CD14-positive monocyte (primary cell): ENCODE measurements at regions not wholly inside any gene's neighbourhood (a gene's known extent, or its start where the extent isn't known, plus 50 kb on each side); places are given as distances from the start of the nearest gene placed in this dataset.

ENCODE experiments used
- DNase-seq, 3 donors: peaks; one replicate each; pipeline ENCODE4 v3.0.0-alpha.2; 2011 to 2022
- H2AFZ ChIP-seq: 2 replicates; pipeline ENCODE4 v1.6.0; 2012; ENCODE audit warnings: mild to moderate bottlenecking, low read depth, low read length, inconsistent platforms; ENCODE audit not compliant: insufficient read depth, poor library complexity, severe bottlenecking
- H3K27ac ChIP-seq, 2 donors: 1 replicate in 1 of 2; 2 replicates in 1 of 2; pipeline ENCODE4 v1.5.1; 2012 to 2013; ENCODE audit warnings: low read length in 2 of 2, control low read depth in 1 of 2, inconsistent platforms in 1 of 2, low read depth in 1 of 2, mild to moderate bottlenecking in 1 of 2
- H3K27me3 ChIP-seq, 2 donors: one replicate each; pipeline versions ENCODE4 v1.6.0 to v1.6.1; 2011 to 2013; ENCODE audit warnings: low read length in 2 of 2; ENCODE audit not compliant: control insufficient read depth in 2 of 2, insufficient read depth in 2 of 2
- H3K36me3 ChIP-seq, 2 donors: replicated peaks in 1 of 2; 1 replicate in 1 of 2; 2 replicates in 1 of 2; pipeline versions ENCODE4 v1.5.1 to v1.6.1; 2012 to 2013; ENCODE audit warnings: low read length in 2 of 2, control low read depth in 1 of 2, inconsistent platforms in 1 of 2, mild to moderate bottlenecking in 1 of 2; ENCODE audit not compliant: insufficient read depth in 2 of 2, control insufficient read depth in 1 of 2
- H3K4me1 ChIP-seq, 2 donors: 1 replicate in 1 of 2; 2 replicates in 1 of 2; pipeline versions ENCODE4 v1.5.1 to v1.6.1; 2012 to 2013; ENCODE audit warnings: low read length in 2 of 2, control low read depth in 1 of 2, inconsistent platforms in 1 of 2, mild to moderate bottlenecking in 1 of 2, moderate library complexity in 1 of 2; ENCODE audit not compliant: insufficient read depth in 2 of 2, control insufficient read depth in 1 of 2
- H3K4me2 ChIP-seq: replicated peaks from 2 replicates; pipeline ENCODE3; 2012; ENCODE audit warnings: low read length, moderate library complexity, mild to moderate bottlenecking; ENCODE audit not compliant: poor library complexity, severe bottlenecking; ENCODE audit errors: extremely low read depth
- H3K4me3 ChIP-seq, 3 experiments: fragments of 200-600 bp in 1 of 3; sonication (generic) in 1 of 3; replicated peaks in 1 of 3; 1 replicate in 2 of 3; 2 replicates in 1 of 3; pipeline ENCODE4 v1.5.1; 2011 to 2013; ENCODE audit warnings: low read length in 3 of 3, mild to moderate bottlenecking in 3 of 3, control low read depth in 2 of 3, low read depth in 2 of 3, inconsistent platforms in 1 of 3, moderate library complexity in 1 of 3
- H3K79me2 ChIP-seq: 2 replicates; pipeline ENCODE4 v1.6.0; 2012; ENCODE audit warnings: mild to moderate bottlenecking, control low read depth, inconsistent platforms, low read length, moderate library complexity; ENCODE audit not compliant: insufficient read depth
- H3K9ac ChIP-seq: 2 replicates; pipeline ENCODE4 v1.6.0; 2017; ENCODE audit warnings: low read length, mild to moderate bottlenecking; ENCODE audit not compliant: insufficient read depth, poor library complexity, severe bottlenecking
- H3K9me3 ChIP-seq, 2 donors: replicated peaks in 1 of 2; 1 replicate in 1 of 2; 2 replicates in 1 of 2; pipeline versions ENCODE4 v1.5.1 to v1.6.1; 2012 to 2013; ENCODE audit warnings: low read length in 2 of 2, control low read depth in 1 of 2; ENCODE audit not compliant: control insufficient read depth in 1 of 2, insufficient read depth in 1 of 2
- H4K20me1 ChIP-seq: 2 replicates; pipeline ENCODE4 v1.6.0; 2012; ENCODE audit warnings: mild to moderate bottlenecking, low read length, control low read depth, moderate library complexity; ENCODE audit not compliant: insufficient read depth
- H3K27ac Mint-ChIP-seq, 7 donors: one replicate each; pipeline ENCODE4 v1.8.0; 2020; ENCODE audit warnings: mild to moderate bottlenecking in 7 of 7, mixed read lengths in 7 of 7, moderate library complexity in 6 of 7, inconsistent platforms in 2 of 7
- H3K27me3 Mint-ChIP-seq, 3 donors: one replicate each; pipeline ENCODE4 v1.8.0; 2021 to 2022; ENCODE audit warnings: low read depth in 3 of 3, mild to moderate bottlenecking in 3 of 3, mixed read lengths in 3 of 3, moderate library complexity in 3 of 3, inconsistent platforms in 1 of 3
- H3K36me3 Mint-ChIP-seq, 2 donors: one replicate each; pipeline ENCODE4 v1.8.0; 2020; ENCODE audit warnings: mixed read lengths in 2 of 2, inconsistent platforms in 1 of 2, mild to moderate bottlenecking in 1 of 2
- H3K4me1 Mint-ChIP-seq: one replicate; pipeline ENCODE4 v1.8.0; 2020; ENCODE audit warnings: mild to moderate bottlenecking, mixed read lengths
- H3K4me3 Mint-ChIP-seq, 2 donors: one replicate each; pipeline ENCODE4 v1.8.0; 2020; ENCODE audit warnings: mild to moderate bottlenecking in 2 of 2, mixed read lengths in 2 of 2, moderate library complexity in 1 of 2
- H3K9me3 Mint-ChIP-seq, 7 donors: one replicate each; pipeline ENCODE4 v1.8.0; 2020 to 2022; ENCODE audit warnings: mixed read lengths in 7 of 7, mild to moderate bottlenecking in 6 of 7, moderate library complexity in 6 of 7, inconsistent platforms in 2 of 7
- CTCF ChIP-seq: fragments of 200-600 bp; IDR thresholded peaks from one replicate; pipeline ENCODE4 v1.8.0; 2022; ENCODE audit warnings: antibody characterized with exemption, mild to moderate bottlenecking
- WGBS: methylation state at CpG from one replicate; pipeline ENCODE4 v1.1.5; 2013; ENCODE audit warnings: missing lambda C conversion rate; ENCODE audit not compliant: insufficient coverage; 5-methylcytosine and 5-hydroxymethylcytosine counted together
- intact Hi-C, 2 donors: fragments of 100-400 bp; cut with micrococcal nuclease; formaldehyde crosslinking; loops; one replicate each; pipeline versions ENCODE4 v1.15.0 to v1.15.1; 2023

GRCh38 chr2:129004940-129005490 lies 686.3 kb upstream of the HS6ST1 start:
- H3K36me3 Mint-ChIP-seq: no peaks in the 10 kb centered on the region
- intact Hi-C loops: no loop called here
- H3K4me1 ChIP-seq: no peaks in the 10 kb centered on the region
- H3K27ac ChIP-seq: no peak overlapping the region
- H3K27me3 Mint-ChIP-seq: peaks cover 0 to 4% (median 1%) of the 10 kb centered on the region in 3 donors
- no peak overlapping the region for H3K4me2 ChIP-seq
- H3K36me3 ChIP-seq: no peaks in the 10 kb centered on the region
- no peak overlapping the region for H3K4me3 Mint-ChIP-seq
- 88% methylated on average over 3 of the region's 4 CpGs for WGBS
- H3K9ac ChIP-seq: no peak overlapping the region
- H3K27me3 ChIP-seq: no peaks in the 10 kb centered on the region
- no peak for DNase-seq
- H3K4me1 Mint-ChIP-seq: no peaks in the 10 kb centered on the region
- H2AFZ ChIP-seq: no peak overlapping the region
- H3K4me3 ChIP-seq: no peak overlapping the region
- peak overlapping the region in 1 of 7 donors; percentile 23 for H3K27ac Mint-ChIP-seq
- no peaks in the 10 kb centered on the region for H3K79me2 ChIP-seq
- TF ChIP-seq CTCF: no peak
- H3K9me3 Mint-ChIP-seq: peaks cover 0 to 7% (median 0%) of the 10 kb centered on the region in 7 donors
- no peaks in the 10 kb centered on the region for H3K9me3 ChIP-seq
- H4K20me1 ChIP-seq: no peaks in the 10 kb centered on the region

- Mint-ChIP-seq H3K36me3 (no peaks in the 10 kb centered on the region), H3K4me1 (no peaks in the 10 kb centered on the region), H3K27me3 (peaks cover 0 to 7% (median 0%) of the 10 kb centered on the region in 3 donors), H3K27ac (no peak overlapping the region), H3K9me3 (peaks cover 0 to 8% (median 0%) of the 10 kb centered on the region in 7 donors), H3K4me3 (no peak overlapping the region)
- intact Hi-C loops: no loop called here
- TF ChIP-seq CTCF: no peak
- Histone ChIP-seq H3K36me3 (no peaks in the 10 kb centered on the region), H4K20me1 (no peaks in the 10 kb centered on the region), H3K4me2 (no peak overlapping the region), H2AFZ (no peak overlapping the region), H3K27me3 (no peaks in the 10 kb centered on the region), H3K27ac (no peak overlapping the region), H3K4me1 (no peaks in the 10 kb centered on the region), H3K79me2 (no peaks in the 10 kb centered on the region), H3K4me3 (no peak overlapping the region), H3K9me3 (no peaks in the 10 kb centered on the region), H3K9ac (no peak overlapping the region)
- WGBS: 82% methylated on average over 10 of the region's 19 CpGs
- no peak for DNase-seq
Measured at GRCh38 chr2:129006135-129006886, 687.6 kb upstream of the HS6ST1 start.
